Uterus (tissue), 2 donors: ENCODE measurements at regions not wholly inside any gene's neighbourhood (a gene's known extent, or its start where the extent isn't known, plus 50 kb on each side); places are given as distances from the start of the nearest gene placed in this dataset.

Source experiments
- POLR2A ChIP-seq, 2 donors: fragments of 450-650 bp; IDR thresholded peaks; one replicate each; pipeline ENCODE4 v1.6.1; 2016; ENCODE audit warnings: antibody characterized with exemption in 2 of 2, mild to moderate bottlenecking in 1 of 2, moderate library complexity in 1 of 2
- TF ChIP-seq, protein P1 (sequence below), 4 experiments: fragments of 200-600 bp in 2 of 4; fragments of 450-650 bp in 2 of 4; sonication (generic) in 2 of 4; IDR thresholded peaks; one replicate each; pipeline ENCODE4 v1.5.1; 2016 to 2019; ENCODE audit warnings: antibody characterized with exemption in 4 of 4, mild to moderate bottlenecking in 2 of 4, moderate library complexity in 1 of 4

DNA sequence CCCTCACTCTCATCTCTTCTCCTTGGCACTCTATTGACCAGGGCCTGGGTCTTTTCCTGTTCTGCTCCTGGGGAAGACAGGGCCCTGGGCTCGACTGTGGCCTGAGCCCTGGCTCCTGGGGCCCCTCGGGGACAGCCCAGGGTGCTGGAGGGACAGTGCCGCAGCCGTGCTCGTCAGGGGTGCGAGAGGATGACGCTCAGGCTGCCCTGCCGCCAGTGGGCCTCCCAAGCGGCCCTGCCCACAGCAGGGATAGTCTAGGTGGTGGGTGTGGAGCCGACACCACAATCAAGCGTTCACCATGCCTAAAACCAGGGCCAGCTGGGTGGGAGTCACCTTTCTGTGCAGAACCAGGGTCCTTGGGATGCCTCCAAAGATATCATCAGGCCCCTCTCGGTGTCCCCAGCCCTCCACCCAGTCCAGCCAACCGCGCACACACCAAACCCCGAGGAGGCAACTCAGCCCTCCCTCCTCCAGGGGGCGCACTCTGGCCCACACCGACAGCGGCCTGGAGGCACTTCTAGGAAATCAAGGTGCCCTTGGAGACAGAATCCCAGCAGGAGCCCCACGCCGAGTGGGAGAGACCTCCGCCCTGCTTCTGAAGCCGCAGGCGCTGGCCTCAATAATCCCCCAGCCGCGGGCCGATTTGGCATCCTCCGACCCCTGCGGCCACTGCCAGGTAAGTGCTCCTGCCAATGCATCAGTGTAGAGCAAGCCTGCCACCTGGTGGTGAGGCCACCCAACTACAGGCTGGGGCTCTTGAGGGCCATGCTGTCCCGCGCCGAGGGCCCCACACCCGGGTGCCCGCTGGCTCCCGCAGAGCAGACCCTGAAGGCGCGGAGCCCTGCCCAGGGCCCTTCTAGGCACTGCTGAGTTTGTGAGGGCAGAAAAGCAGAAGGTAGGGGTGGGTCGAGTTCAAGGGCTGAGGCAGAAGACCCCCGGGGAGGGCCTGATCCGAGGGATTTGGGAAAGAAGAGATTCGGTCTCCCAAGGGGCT is 496.4 kb downstream of the BUD13 start:
- TF ChIP-seq POLR2A (IDR thresholded peaks at IDR 0.05) = no peak
- TF ChIP-seq, protein P1, sequence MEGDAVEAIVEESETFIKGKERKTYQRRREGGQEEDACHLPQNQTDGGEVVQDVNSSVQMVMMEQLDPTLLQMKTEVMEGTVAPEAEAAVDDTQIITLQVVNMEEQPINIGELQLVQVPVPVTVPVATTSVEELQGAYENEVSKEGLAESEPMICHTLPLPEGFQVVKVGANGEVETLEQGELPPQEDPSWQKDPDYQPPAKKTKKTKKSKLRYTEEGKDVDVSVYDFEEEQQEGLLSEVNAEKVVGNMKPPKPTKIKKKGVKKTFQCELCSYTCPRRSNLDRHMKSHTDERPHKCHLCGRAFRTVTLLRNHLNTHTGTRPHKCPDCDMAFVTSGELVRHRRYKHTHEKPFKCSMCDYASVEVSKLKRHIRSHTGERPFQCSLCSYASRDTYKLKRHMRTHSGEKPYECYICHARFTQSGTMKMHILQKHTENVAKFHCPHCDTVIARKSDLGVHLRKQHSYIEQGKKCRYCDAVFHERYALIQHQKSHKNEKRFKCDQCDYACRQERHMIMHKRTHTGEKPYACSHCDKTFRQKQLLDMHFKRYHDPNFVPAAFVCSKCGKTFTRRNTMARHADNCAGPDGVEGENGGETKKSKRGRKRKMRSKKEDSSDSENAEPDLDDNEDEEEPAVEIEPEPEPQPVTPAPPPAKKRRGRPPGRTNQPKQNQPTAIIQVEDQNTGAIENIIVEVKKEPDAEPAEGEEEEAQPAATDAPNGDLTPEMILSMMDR (IDR thresholded peaks at IDR 0.05) = peak; percentile 92 to 98 (median 93)
